HCT116 (cell line): ENCODE measurements at regions not wholly inside any gene's neighbourhood (a gene's known extent, or its start where the extent isn't known, plus 50 kb on each side); places are given as distances from the start of the nearest gene placed in this dataset.

Experiments used
- ATAC-seq: fragments of 200-7000 bp; cut with Tn5 transposase; 2 replicates; pipeline ENCODE4 v1.9.1; 2020; ENCODE audit warnings: mild to moderate bottlenecking, moderate library complexity
- BruUV-seq: library from RNA; stranded (reverse); fragments of 400-500 nt; replicated peaks from 2 replicates; lab custom pipeline; 2021; lab: Mats Ljungman, UMichigan
- CTCF ChIA-PET: fragments of 300-600 bp; sonication (Branson Sonifier 250); formaldehyde crosslinking; loops from one replicate; lab custom pipeline; 2021; ENCODE audit warnings: antibody characterized with exemption; lab: Charles Lee
- POLR2A ChIA-PET: fragments of 300-600, 350-600 bp; sonication (Branson Sonifier 250); formaldehyde crosslinking; loops from one replicate; lab custom pipeline; 2021; ENCODE audit warnings: antibody characterized with exemption; lab: Charles Lee
- RAD21 ChIA-PET, 2 experiments: fragments of 300-600 bp; sonication (Branson Sonifier 250); formaldehyde crosslinking; loops; one replicate each; lab custom pipeline; 2023; ENCODE audit warnings: low total read pairs in 2 of 2; ENCODE audit not compliant: uncharacterized antibody in 2 of 2, unreplicated experiment in 2 of 2, low non-redundant PET in 1 of 2; lab: Charles Lee
- DNase-seq: peaks from one replicate; pipeline ENCODE4 v3.0.0-alpha.2; 2010; ENCODE audit warnings: low read depth, low spot score
- H2AFZ ChIP-seq: fragments of 200-600 bp; shearing (Covaris generic), sonication (generic); 2 replicates; pipeline ENCODE4 v1.6.1; 2017; ENCODE audit warnings: low read depth, mixed run types, mixed read lengths, antibody characterized with exemption, low read length; ENCODE audit not compliant: poor library complexity, severe bottlenecking
- H3K27ac ChIP-seq: 2 replicates; pipeline ENCODE4 v1.5.1; 2012; ENCODE audit warnings: low read depth, low read length
- H3K27me3 ChIP-seq: fragments of 200-600 bp; sonication (generic); 2 replicates; pipeline ENCODE4 v1.6.1; 2016; ENCODE audit warnings: mixed run types, low read length, mixed read lengths; ENCODE audit not compliant: insufficient read depth
- H3K36me3 ChIP-seq, 2 experiments: fragments of 200-500 bp in 1 of 2; fragments of 200-600 bp in 1 of 2; sonication (Bioruptor generic) in 1 of 2; sonication (generic) in 1 of 2; 2 replicates each; pipeline versions ENCODE4 v1.5.1 to v1.6.1; 2014 to 2016; ENCODE audit warnings: low read length in 2 of 2, inconsistent platforms in 1 of 2, mixed read lengths in 1 of 2, mixed run types in 1 of 2; ENCODE audit not compliant: insufficient read depth in 2 of 2, control insufficient read depth in 1 of 2
- H3K4me1 ChIP-seq, 2 experiments: fragments of 200-600 bp in 1 of 2; sonication (generic) in 1 of 2; 2 replicates each; pipeline versions ENCODE4 v1.5.1 to v1.6.1; 2012 to 2017; ENCODE audit warnings: low read length in 2 of 2, inconsistent platforms in 1 of 2, mild to moderate bottlenecking in 1 of 2, mixed read lengths in 1 of 2, mixed run types in 1 of 2, moderate library complexity in 1 of 2; ENCODE audit not compliant: insufficient read depth in 2 of 2, control insufficient read depth in 1 of 2
- H3K4me2 ChIP-seq: fragments of 200-600 bp; sonication (generic); 2 replicates; pipeline ENCODE4 v1.6.1; 2017; ENCODE audit warnings: mixed run types, low read length, mixed read lengths
- H3K4me3 ChIP-seq, 2 experiments: fragments of 200-600 bp in 1 of 2; sonication (generic) in 1 of 2; replicated peaks in 1 of 2; 2 replicates each; pipeline ENCODE4 v1.5.1; 2011 to 2016; ENCODE audit warnings: low read length in 2 of 2, control low read depth in 1 of 2, low read depth in 1 of 2, mild to moderate bottlenecking in 1 of 2, mixed read lengths in 1 of 2, mixed run types in 1 of 2
- H3K79me2 ChIP-seq: fragments of 200-600 bp; sonication (generic); 2 replicates; pipeline ENCODE4 v1.6.1; 2017; ENCODE audit warnings: mild to moderate bottlenecking, mixed run types, low read length, moderate library complexity, mixed read lengths; ENCODE audit not compliant: insufficient read depth
- H3K9ac ChIP-seq: fragments of 200-600 bp; sonication (generic); 2 replicates; pipeline ENCODE4 v1.6.1; 2016; ENCODE audit warnings: low read length, mixed read lengths
- H3K9me2 ChIP-seq: fragments of 200-600 bp; sonication (generic), shearing (Covaris generic); 2 replicates; pipeline ENCODE4 v1.6.1; 2017; ENCODE audit warnings: mixed run types, mild to moderate bottlenecking, moderate library complexity; ENCODE audit not compliant: insufficient read depth
- H3K9me3 ChIP-seq, 2 experiments: fragments of 200-500 bp in 1 of 2; fragments of 200-600 bp in 1 of 2; sonication (Bioruptor generic) in 1 of 2; sonication (generic) in 1 of 2; 2 replicates each; pipeline ENCODE4 v1.6.1; 2014 to 2017; ENCODE audit warnings: low read length in 2 of 2, mixed read lengths in 2 of 2, inconsistent platforms in 1 of 2, low read depth in 1 of 2, mild to moderate bottlenecking in 1 of 2, mixed run types in 1 of 2, moderate library complexity in 1 of 2; ENCODE audit not compliant: control insufficient read depth in 1 of 2, insufficient read depth in 1 of 2
- H4K20me1 ChIP-seq: fragments of 200-600 bp; sonication (generic), shearing (Covaris generic); 2 replicates; pipeline ENCODE4 v1.6.1; 2017; ENCODE audit warnings: mixed run types, mild to moderate bottlenecking, moderate library complexity; ENCODE audit not compliant: insufficient read depth
- CBX3 ChIP-seq: IDR thresholded peaks from 2 replicates; pipeline ENCODE4 v1.6.1; 2012; ENCODE audit warnings: low read depth
- ELF1 ChIP-seq: IDR thresholded peaks from 2 replicates; pipeline ENCODE4 v1.6.1; 2012; ENCODE audit warnings: low read depth, borderline replicate concordance
- EZH2 ChIP-seq: fragments of 200-600 bp; sonication (generic); IDR thresholded peaks from 2 replicates; pipeline ENCODE4 v1.6.1; 2017; ENCODE audit warnings: antibody characterized with exemption, mixed run types
- FOSL1 ChIP-seq: IDR thresholded peaks from 2 replicates; pipeline ENCODE4 v1.6.1; 2012; ENCODE audit warnings: low read depth
- POLR2A ChIP-seq: IDR thresholded peaks from 2 replicates; pipeline ENCODE4 v1.7.0; 2011; ENCODE audit warnings: borderline replicate concordance; ENCODE audit not compliant: insufficient read depth, insufficient read length; ENCODE audit errors: extremely low read depth
- POLR2AphosphoS5 ChIP-seq: IDR thresholded peaks from 2 replicates; pipeline ENCODE4 v1.6.1; 2011; ENCODE audit warnings: mild to moderate bottlenecking, low read depth, low read length, moderate library complexity
- SP1 ChIP-seq: IDR thresholded peaks from 2 replicates; pipeline ENCODE4 v1.6.1; 2012; ENCODE audit warnings: low read depth
- SRF ChIP-seq: IDR thresholded peaks from 2 replicates; pipeline ENCODE4 v1.6.1; 2012; ENCODE audit warnings: low read depth
- YY1 ChIP-seq: IDR thresholded peaks from 2 replicates; pipeline ENCODE4 v1.6.1; 2011; ENCODE audit warnings: low read length, low read depth, moderate library complexity, mild to moderate bottlenecking; ENCODE audit not compliant: insufficient replicate concordance; ENCODE audit errors: extremely low read depth
- intact Hi-C: fragments of 100-400 bp; cut with micrococcal nuclease; formaldehyde crosslinking; loops from 2 replicates; pipeline ENCODE4 v1.10.0; 2022
- TF ChIP-seq, protein P1 (sequence below): IDR thresholded peaks from 2 replicates; pipeline ENCODE4 v1.6.1; 2012
- TF ChIP-seq, protein P2 (sequence below): IDR thresholded peaks from 2 replicates; pipeline ENCODE4 v1.6.1; 2011; ENCODE audit warnings: mild to moderate bottlenecking, low read length, moderate library complexity; ENCODE audit not compliant: insufficient replicate concordance; ENCODE audit errors: extremely low read depth

GRCh38 chr4:158999166-158999682 is 103.7 kb upstream of the RAPGEF2 start:
- Histone ChIP-seq H3K4me2 (no peak overlapping the region), H3K9me2 (no peaks in the 10 kb centered on the region), H3K4me3 (no peak overlapping the region), H3K27me3 (no peaks in the 10 kb centered on the region), H3K79me2 (no peaks in the 10 kb centered on the region), H3K9ac (no peak overlapping the region), H2AFZ (no peak overlapping the region), H3K27ac (no peak overlapping the region), H3K36me3 (no peaks in the 10 kb centered on the region), H3K4me1 (peaks cover 17 to 44% of the 10 kb centered on the region in 2 experiments), H4K20me1 (no peaks in the 10 kb centered on the region), H3K9me3 (no peaks in the 10 kb centered on the region)
- ATAC-seq (no peak), DNase-seq (no peak)
- intact Hi-C loops: no loop called here
- BruUV-seq: no TSS peak
- CTCF ChIA-PET: no interaction called here
- no peak for TF ChIP-seq ELF1
- TF ChIP-seq POLR2AphosphoS5: no peak
- TF ChIP-seq EZH2: no peak
- TF ChIP-seq POLR2A: no peak
- TF ChIP-seq, protein P1, sequence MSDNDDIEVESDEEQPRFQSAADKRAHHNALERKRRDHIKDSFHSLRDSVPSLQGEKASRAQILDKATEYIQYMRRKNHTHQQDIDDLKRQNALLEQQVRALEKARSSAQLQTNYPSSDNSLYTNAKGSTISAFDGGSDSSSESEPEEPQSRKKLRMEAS: no peak
- TF ChIP-seq, protein P2, sequence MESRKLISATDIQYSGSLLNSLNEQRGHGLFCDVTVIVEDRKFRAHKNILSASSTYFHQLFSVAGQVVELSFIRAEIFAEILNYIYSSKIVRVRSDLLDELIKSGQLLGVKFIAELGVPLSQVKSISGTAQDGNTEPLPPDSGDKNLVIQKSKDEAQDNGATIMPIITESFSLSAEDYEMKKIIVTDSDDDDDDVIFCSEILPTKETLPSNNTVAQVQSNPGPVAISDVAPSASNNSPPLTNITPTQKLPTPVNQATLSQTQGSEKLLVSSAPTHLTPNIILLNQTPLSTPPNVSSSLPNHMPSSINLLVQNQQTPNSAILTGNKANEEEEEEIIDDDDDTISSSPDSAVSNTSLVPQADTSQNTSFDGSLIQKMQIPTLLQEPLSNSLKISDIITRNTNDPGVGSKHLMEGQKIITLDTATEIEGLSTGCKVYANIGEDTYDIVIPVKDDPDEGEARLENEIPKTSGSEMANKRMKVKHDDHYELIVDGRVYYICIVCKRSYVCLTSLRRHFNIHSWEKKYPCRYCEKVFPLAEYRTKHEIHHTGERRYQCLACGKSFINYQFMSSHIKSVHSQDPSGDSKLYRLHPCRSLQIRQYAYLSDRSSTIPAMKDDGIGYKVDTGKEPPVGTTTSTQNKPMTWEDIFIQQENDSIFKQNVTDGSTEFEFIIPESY: no peak
- no peak for TF ChIP-seq YY1
- TF ChIP-seq CBX3: no peak
- TF ChIP-seq FOSL1: no peak
- TF ChIP-seq SRF: no peak
- no peak for TF ChIP-seq SP1
- RAD21 ChIA-PET: no interaction called here
- POLR2A ChIA-PET: interaction anchor here (1.0 kb wide), 1 partner anchor 106 kb away, joined by 3 read pairs; no protein-coding TSS in a partner anchor
